ENCODE measurements at regions not wholly inside any gene's neighbourhood (a gene's known extent, or its start where the extent isn't known, plus 50 kb on each side); places are given as distances from the start of the nearest gene placed in this dataset.
A peak's percentile ranks its signal among the peaks of the same experiment; 100 is the strongest.

DNA sequence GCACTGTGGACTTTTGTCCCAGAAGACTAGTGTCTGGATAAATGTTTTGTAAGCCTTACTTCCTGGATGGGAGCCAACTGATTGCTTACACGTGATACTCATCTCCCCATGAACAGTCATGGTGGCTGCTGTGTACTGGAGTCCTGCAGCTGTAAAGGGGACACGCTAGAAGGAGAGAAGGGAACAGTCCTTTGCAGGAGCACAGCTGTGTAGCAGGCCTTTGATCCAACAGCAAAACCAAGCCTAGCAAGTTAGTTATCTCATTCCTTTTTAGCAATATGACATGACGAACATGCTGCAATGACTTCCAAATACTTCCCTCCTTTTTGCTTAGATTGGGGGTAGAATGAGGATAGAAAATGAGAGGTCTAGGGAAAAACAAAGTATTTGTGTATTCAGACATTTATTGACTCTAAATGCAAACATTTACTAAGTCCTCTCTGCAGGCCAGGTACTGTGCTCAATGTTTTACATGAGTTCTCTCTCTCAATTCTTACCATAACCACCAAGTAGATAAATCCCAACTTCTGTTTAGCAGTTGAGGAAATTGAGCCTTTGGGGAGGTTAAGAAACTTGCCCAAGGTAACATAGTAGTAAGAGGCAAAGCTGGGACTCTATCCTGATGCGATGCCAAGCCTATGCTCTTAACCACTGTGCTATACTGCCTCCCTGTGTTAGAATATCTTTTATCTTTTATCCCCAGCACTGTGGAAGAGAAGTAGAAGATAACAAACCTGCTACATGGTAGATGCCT lies 55.4 kb upstream of the CD28 start (continued):
- TF ChIP-seq, protein P1, sequence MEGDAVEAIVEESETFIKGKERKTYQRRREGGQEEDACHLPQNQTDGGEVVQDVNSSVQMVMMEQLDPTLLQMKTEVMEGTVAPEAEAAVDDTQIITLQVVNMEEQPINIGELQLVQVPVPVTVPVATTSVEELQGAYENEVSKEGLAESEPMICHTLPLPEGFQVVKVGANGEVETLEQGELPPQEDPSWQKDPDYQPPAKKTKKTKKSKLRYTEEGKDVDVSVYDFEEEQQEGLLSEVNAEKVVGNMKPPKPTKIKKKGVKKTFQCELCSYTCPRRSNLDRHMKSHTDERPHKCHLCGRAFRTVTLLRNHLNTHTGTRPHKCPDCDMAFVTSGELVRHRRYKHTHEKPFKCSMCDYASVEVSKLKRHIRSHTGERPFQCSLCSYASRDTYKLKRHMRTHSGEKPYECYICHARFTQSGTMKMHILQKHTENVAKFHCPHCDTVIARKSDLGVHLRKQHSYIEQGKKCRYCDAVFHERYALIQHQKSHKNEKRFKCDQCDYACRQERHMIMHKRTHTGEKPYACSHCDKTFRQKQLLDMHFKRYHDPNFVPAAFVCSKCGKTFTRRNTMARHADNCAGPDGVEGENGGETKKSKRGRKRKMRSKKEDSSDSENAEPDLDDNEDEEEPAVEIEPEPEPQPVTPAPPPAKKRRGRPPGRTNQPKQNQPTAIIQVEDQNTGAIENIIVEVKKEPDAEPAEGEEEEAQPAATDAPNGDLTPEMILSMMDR (IDR thresholded peaks at IDR 0.05 in 2 of 3, conservative IDR thresholded peaks at IDR 0.05 in 1 of 3; ENCODE audit: control insufficient read depth in 2 of 3, extremely low read depth in 1 of 3, insufficient read depth in 1 of 3, low read depth in 3 of 3, low read length in 3 of 3), result peak; percentile 8 to 34 (median 33); a peak in 2 of 6 replicates
- TF ChIP-seq NBN (IDR thresholded peaks at IDR 0.05), result no peak

DNA sequence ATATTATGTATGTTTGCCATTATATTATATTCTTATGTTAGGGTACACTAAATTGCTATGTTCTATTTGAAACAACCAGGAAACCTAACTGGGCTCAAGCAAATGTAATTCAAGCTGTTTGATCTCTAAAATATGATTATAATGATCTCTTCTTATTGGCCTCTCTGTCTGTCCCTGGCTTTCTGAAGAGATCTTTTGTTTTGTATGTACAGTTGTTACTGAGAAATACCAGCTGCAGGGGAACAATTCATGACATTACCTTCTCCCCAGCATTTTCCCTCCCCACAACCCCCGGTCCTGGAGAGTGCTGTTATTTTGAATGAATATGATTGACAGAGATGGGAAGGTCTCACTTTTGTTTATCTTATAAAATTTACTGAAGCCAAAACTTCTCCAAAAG lies 54.8 kb upstream of the CD28 start:
- peaks cover 0 to 4% of the 10 kb centered on the region in 2 experiments; a peak in 1 of 4 replicates for H3K27me3 ChIP-seq (replicated peaks in 1 of 2; ENCODE audit: control insufficient read depth in 2 of 2, insufficient read depth in 2 of 2, low read length in 1 of 2)
- DNase-seq (ENCODE audit: low read depth, low spot score) (no peak), FAIRE-seq (no peak), ATAC-seq (no peak)
- in situ Hi-C loops (cut with MboI) (no loop called here), intact Hi-C loops (cut with micrococcal nuclease; ENCODE audit: unreplicated experiment) (loop anchor here (1.0 kb wide), 1 partner anchor 167 kb away; no protein-coding TSS in a partner anchor)
- H3K4me1 ChIP-seq (ENCODE audit: control insufficient read depth, insufficient read depth, low read length), result peaks cover under 1% of the 10 kb centered on the region
- no peak overlapping the region for H3K4me3 ChIP-seq
- SMC1A ChIA-PET (ENCODE audit: uncharacterized antibody, unreplicated experiment), result interaction anchor here (0.9 kb wide), 1 partner anchor 165 kb away, joined by 3 read pairs; no protein-coding TSS in a partner anchor
- no TSS peak for BruUV-seq (replicated peaks)
- H3K4me2 ChIP-seq (ENCODE audit: control insufficient read depth, insufficient read depth), result no peak overlapping the region
- H2AFZ ChIP-seq (ENCODE audit: control insufficient read depth, low read depth, low read length), result no peak overlapping the region
- 44% methylated on average over 1 of the region's 1 CpG for WGBS (ENCODE audit: insufficient coverage, insufficient replicate concordance, low lambda C conversion rate, missing lambda C conversion rate)
- no peaks in the 10 kb centered on the region for H3K36me3 ChIP-seq (ENCODE audit: control insufficient read depth in 2 of 2, insufficient read depth in 2 of 2, low read length in 1 of 2)
- no peak overlapping the region for H3K9ac ChIP-seq (ENCODE audit: control insufficient read depth, insufficient read depth, low read length)
- H3K27ac ChIP-seq (ENCODE audit: control insufficient read depth, insufficient read depth), result no peak overlapping the region
- RAD21 ChIA-PET (ENCODE audit: unreplicated experiment), result interaction anchor here (1.7 kb wide), 1 partner anchor 164 kb away, joined by 5 read pairs; no protein-coding TSS in a partner anchor
- H3K79me2 ChIP-seq (ENCODE audit: control insufficient read depth, insufficient read depth, low read length), result no peaks in the 10 kb centered on the region
- CTCF ChIA-PET, result interaction anchor here (0.7 to 1.8 kb wide), 3 partner anchors 12 to 165 kb away, joined by 4 to 5 read pairs (median 5); no protein-coding TSS in a partner anchor
- no peaks in the 10 kb centered on the region for H3K9me3 ChIP-seq (replicated peaks; ENCODE audit: control insufficient read depth, insufficient read depth, low read length)
- POLR2A ChIA-PET, result no interaction called here
- no peaks in the 10 kb centered on the region for H4K20me1 ChIP-seq (ENCODE audit: control insufficient read depth, insufficient read depth)
- TF ChIP-seq STAT3 (IDR thresholded peaks at IDR 0.05; ENCODE audit: low read depth, low read length) (no peak), GABPA (IDR thresholded peaks at IDR 0.05; ENCODE audit: low read depth) (no peak), ZNF24 (IDR thresholded peaks at IDR 0.05) (no peak), JUND (IDR thresholded peaks at IDR 0.05; ENCODE audit: low read depth, low read length) (no peak), ZNF207 (IDR thresholded peaks at IDR 0.05; ENCODE audit: borderline replicate concordance) (no peak), SPI1 (IDR thresholded peaks at IDR 0.05; ENCODE audit: borderline replicate concordance, insufficient read depth, low read depth, low read length) (no peak), NR2F1 (conservative IDR thresholded peaks at IDR 0.05) (no peak), RFX5 (IDR thresholded peaks at IDR 0.05; ENCODE audit: low read depth, low read length) (no peak), KAT2A (conservative IDR thresholded peaks at IDR 0.05; ENCODE audit: control insufficient read depth, low read depth, low read length) (no peak), SUZ12 (IDR thresholded peaks at IDR 0.05; ENCODE audit: unreplicated experiment) (no peak)
- TF ChIP-seq, protein P2, sequence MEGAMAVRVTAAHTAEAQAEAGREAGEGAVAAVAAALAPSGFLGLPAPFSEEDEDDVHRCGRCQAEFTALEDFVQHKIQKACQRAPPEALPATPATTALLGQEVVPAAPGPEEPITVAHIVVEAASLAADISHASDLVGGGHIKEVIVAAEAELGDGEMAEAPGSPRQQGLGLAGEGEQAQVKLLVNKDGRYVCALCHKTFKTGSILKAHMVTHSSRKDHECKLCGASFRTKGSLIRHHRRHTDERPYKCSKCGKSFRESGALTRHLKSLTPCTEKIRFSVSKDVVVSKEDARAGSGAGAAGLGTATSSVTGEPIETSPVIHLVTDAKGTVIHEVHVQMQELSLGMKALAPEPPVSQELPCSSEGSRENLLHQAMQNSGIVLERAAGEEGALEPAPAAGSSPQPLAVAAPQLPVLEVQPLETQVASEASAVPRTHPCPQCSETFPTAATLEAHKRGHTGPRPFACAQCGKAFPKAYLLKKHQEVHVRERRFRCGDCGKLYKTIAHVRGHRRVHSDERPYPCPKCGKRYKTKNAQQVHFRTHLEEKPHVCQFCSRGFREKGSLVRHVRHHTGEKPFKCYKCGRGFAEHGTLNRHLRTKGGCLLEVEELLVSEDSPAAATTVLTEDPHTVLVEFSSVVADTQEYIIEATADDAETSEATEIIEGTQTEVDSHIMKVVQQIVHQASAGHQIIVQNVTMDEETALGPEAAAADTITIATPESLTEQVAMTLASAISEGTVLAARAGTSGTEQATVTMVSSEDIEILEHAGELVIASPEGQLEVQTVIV (IDR thresholded peaks at IDR 0.05; ENCODE audit: borderline replicate concordance, partially characterized antibody), result no peak
- TF ChIP-seq, protein P1 (IDR thresholded peaks at IDR 0.05 in 2 of 3, conservative IDR thresholded peaks at IDR 0.05 in 1 of 3; ENCODE audit: control insufficient read depth in 2 of 3, extremely low read depth in 1 of 3, insufficient read depth in 1 of 3, low read depth in 3 of 3, low read length in 3 of 3), result no peak

All from GM12878 (cell line).